ENCODE measurements at regions not wholly inside any gene's neighbourhood (a gene's known extent, or its start where the extent isn't known, plus 50 kb on each side); places are given as distances from the start of the nearest gene placed in this dataset.

DNA sequence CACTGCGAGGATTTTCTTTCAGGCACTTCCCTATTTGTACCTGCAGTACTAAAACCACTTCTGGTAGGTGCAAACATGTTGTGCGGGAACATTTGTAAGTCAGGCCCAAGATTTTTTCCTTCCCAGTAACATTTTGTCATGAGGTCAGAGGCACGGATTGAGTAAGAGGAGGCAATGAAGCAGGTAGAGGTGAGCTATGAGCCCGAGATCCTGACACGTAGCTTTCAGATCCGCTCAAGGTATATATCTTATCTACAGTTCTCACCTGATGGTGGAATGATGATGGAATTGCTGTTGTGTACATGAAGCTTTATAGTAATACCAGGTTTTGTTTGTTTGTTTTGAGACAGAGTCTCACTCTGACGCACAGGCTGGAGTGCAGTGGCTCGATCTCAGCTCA lies 497.5 kb downstream of the NR2F2 start:
- Histone ChIP-seq H3K9me3 (ENCODE audit: control insufficient read depth, low read depth, low read length) (no peaks in the 10 kb centered on the region), H3K4me1 (ENCODE audit: control insufficient read depth, extremely low read depth, insufficient read depth, low read length) (no peaks in the 10 kb centered on the region), H3K4me3 (ENCODE audit: control insufficient read depth in 2 of 3, extremely low read depth in 1 of 3, insufficient read depth in 2 of 3, low read depth in 1 of 3, low read length in 3 of 3) (no peak overlapping the region), H4K20me1 (ENCODE audit: control insufficient read depth, extremely low read depth, insufficient read depth, low read length) (no peaks in the 10 kb centered on the region), H2AFZ (ENCODE audit: control insufficient read depth, low read length) (no peak overlapping the region), H3K36me3 (ENCODE audit: control insufficient read depth in 2 of 2, extremely low read depth in 1 of 2, insufficient read depth in 2 of 2, low read length in 2 of 2) (no peaks in the 10 kb centered on the region), H3K79me2 (ENCODE audit: control insufficient read depth, insufficient read depth, low read length) (no peaks in the 10 kb centered on the region), H3K27me3 (ENCODE audit: control insufficient read depth, extremely low read depth, insufficient read depth, low read length) (no peaks in the 10 kb centered on the region), H3K27ac (ENCODE audit: control insufficient read depth, insufficient read depth, low read length) (no peak overlapping the region), H3K4me2 (ENCODE audit: control insufficient read depth, extremely low read depth, insufficient read depth, low read depth, low read length) (no peak overlapping the region), H3K9ac (ENCODE audit: control insufficient read depth, extremely low read depth, insufficient read depth, low read length) (no peak overlapping the region), H3K9me1 (ENCODE audit: control insufficient read depth, extremely low read depth, insufficient read depth, low read length) (no peaks in the 10 kb centered on the region)
- no peak for FAIRE-seq
- dilution Hi-C loops (cut with MboI; ENCODE audit: extremely low pct_ligation_motif_present, low sequenced_read_pairs) = no loop called here
- no peak for TF ChIP-seq CTCF (optimal IDR thresholded peaks at IDR 0.05 in 1 of 3, IDR thresholded peaks at IDR 0.05 in 1 of 3, conservative IDR thresholded peaks at IDR 0.05 in 1 of 3; ENCODE audit: extremely low read depth in 1 of 3, insufficient read depth in 2 of 3, low read length in 3 of 3)
- no peak for TF ChIP-seq EZH2 (IDR thresholded peaks at IDR 0.05; ENCODE audit: low read length)
- DNase-seq (ENCODE audit: low read depth, low spot score) = no peak

GRCh38 chr15:96837241-96837970 lies 506.9 kb downstream of the NR2F2 start:
- Histone ChIP-seq H3K4me1 (ENCODE audit: control insufficient read depth, extremely low read depth, insufficient read depth, low read length) (no peaks in the 10 kb centered on the region), H3K27ac (ENCODE audit: control insufficient read depth, insufficient read depth, low read length) (no peak overlapping the region), H3K79me2 (ENCODE audit: control insufficient read depth, insufficient read depth, low read length) (no peaks in the 10 kb centered on the region), H3K9me3 (ENCODE audit: control insufficient read depth, low read depth, low read length) (peaks cover 2% of the 10 kb centered on the region), H3K9me1 (ENCODE audit: control insufficient read depth, extremely low read depth, insufficient read depth, low read length) (no peaks in the 10 kb centered on the region), H3K9ac (ENCODE audit: control insufficient read depth, extremely low read depth, insufficient read depth, low read length) (no peak overlapping the region), H2AFZ (ENCODE audit: control insufficient read depth, low read length) (no peak overlapping the region), H3K4me2 (ENCODE audit: control insufficient read depth, extremely low read depth, insufficient read depth, low read depth, low read length) (no peak overlapping the region), H4K20me1 (ENCODE audit: control insufficient read depth, extremely low read depth, insufficient read depth, low read length) (no peaks in the 10 kb centered on the region), H3K36me3 (ENCODE audit: control insufficient read depth in 2 of 2, extremely low read depth in 1 of 2, insufficient read depth in 2 of 2, low read length in 2 of 2) (no peaks in the 10 kb centered on the region), H3K4me3 (ENCODE audit: control insufficient read depth in 2 of 3, extremely low read depth in 1 of 3, insufficient read depth in 2 of 3, low read depth in 1 of 3, low read length in 3 of 3) (no peak overlapping the region), H3K27me3 (ENCODE audit: control insufficient read depth, extremely low read depth, insufficient read depth, low read length) (no peaks in the 10 kb centered on the region)
- FAIRE-seq = no peak
- DNase-seq (ENCODE audit: low read depth, low spot score) = no peak
- dilution Hi-C loops (cut with MboI; ENCODE audit: extremely low pct_ligation_motif_present, low sequenced_read_pairs) = no loop called here
- TF ChIP-seq CTCF (optimal IDR thresholded peaks at IDR 0.05 in 1 of 3, IDR thresholded peaks at IDR 0.05 in 1 of 3, conservative IDR thresholded peaks at IDR 0.05 in 1 of 3; ENCODE audit: extremely low read depth in 1 of 3, insufficient read depth in 2 of 3, low read length in 3 of 3) = no peak
- no peak for TF ChIP-seq EZH2 (IDR thresholded peaks at IDR 0.05; ENCODE audit: low read length)
